SK-N-MC (cell line): ENCODE measurements at regions not wholly inside any gene's neighbourhood (a gene's known extent, or its start where the extent isn't known, plus 50 kb on each side); places are given as distances from the start of the nearest gene placed in this dataset.

Experiments
- EZH2 ChIP-seq: fragments of 200-600 bp; sonication (generic); IDR thresholded peaks from one replicate; pipeline ENCODE4 v1.6.1; 2017; ENCODE audit warnings: antibody characterized with exemption
- POLR2AphosphoS5 ChIP-seq: IDR thresholded peaks from 2 replicates; pipeline ENCODE4 v1.6.1; 2012; ENCODE audit warnings: mild to moderate bottlenecking, low read depth, low read length, borderline replicate concordance

DNA sequence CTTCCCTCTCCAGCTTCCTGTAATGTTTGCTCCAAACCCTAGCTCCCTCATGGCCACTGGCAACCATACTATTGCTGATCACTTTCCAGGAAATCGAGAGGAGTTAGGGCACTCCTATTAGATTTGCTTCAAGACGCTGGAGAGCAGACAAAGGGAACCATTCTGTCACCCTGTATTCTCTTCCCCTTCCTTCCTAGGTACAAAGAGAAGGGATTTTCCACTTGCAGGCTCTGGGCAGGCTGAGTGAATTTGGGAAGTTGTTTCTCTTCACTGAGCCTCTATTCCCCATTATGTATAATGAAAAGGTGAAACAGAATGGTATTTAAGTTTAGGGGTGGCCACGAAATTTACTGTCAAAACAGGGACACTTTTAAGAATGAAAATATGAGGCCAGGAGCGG lies 99.4 kb upstream of the LPP start:
- TF ChIP-seq POLR2AphosphoS5: no peak
- TF ChIP-seq EZH2: no peak
